Stomach (tissue), 4 donors: ENCODE measurements at regions not wholly inside any gene's neighbourhood (a gene's known extent, or its start where the extent isn't known, plus 50 kb on each side); places are given as distances from the start of the nearest gene placed in this dataset.

Experiments
- EP300 ChIP-seq: sonication (generic); formaldehyde crosslinking; IDR thresholded peaks from one replicate; pipeline ENCODE4 v1.6.1; 2017; ENCODE audit warnings: antibody characterized with exemption
- POLR2A ChIP-seq, 4 donors: fragments of 450-650 bp; IDR thresholded peaks; one replicate each; pipeline ENCODE4 v1.6.1; 2016; ENCODE audit warnings: antibody characterized with exemption in 4 of 4, control low read depth in 2 of 4, mild to moderate bottlenecking in 1 of 4, moderate library complexity in 1 of 4
- POLR2AphosphoS5 ChIP-seq, 3 donors: sonication (generic); formaldehyde crosslinking; IDR thresholded peaks; one replicate each; pipeline ENCODE4 v1.6.1; 2016; ENCODE audit warnings: antibody characterized with exemption in 3 of 3
- TF ChIP-seq, protein P1 (sequence below), 7 experiments: fragments of 450-650 bp in 4 of 7; fragments of 200-600 bp in 3 of 7; sonication (generic) in 3 of 7; IDR thresholded peaks; one replicate each; pipeline ENCODE4 v1.5.1; 2016 to 2019; ENCODE audit warnings: antibody characterized with exemption in 7 of 7, control low read depth in 2 of 7, mild to moderate bottlenecking in 1 of 7

DNA sequence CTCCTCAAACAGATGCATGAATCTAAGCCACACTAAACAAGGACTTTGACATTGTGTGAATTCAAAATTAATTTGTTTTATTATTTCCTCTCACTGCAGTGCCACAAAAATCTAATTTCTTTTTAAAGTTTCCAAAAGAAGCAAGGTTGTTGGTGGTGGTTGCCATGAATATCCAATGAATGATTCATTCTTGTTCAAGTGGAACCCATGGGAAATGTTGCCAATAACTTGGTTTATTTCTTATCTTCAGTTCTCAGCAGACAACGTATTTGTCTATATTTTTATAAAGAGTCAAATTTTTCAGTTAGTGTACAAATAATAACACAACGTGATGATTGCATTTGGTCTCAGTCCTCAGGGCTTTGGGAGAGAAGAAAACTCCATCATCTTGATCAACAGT is 309.4 kb upstream of the NOCT start:
- TF ChIP-seq EP300 (no peak), POLR2AphosphoS5 (IDR thresholded peaks at IDR 0.05) (no peak), POLR2A (IDR thresholded peaks at IDR 0.05) (no peak)
- TF ChIP-seq, protein P1, sequence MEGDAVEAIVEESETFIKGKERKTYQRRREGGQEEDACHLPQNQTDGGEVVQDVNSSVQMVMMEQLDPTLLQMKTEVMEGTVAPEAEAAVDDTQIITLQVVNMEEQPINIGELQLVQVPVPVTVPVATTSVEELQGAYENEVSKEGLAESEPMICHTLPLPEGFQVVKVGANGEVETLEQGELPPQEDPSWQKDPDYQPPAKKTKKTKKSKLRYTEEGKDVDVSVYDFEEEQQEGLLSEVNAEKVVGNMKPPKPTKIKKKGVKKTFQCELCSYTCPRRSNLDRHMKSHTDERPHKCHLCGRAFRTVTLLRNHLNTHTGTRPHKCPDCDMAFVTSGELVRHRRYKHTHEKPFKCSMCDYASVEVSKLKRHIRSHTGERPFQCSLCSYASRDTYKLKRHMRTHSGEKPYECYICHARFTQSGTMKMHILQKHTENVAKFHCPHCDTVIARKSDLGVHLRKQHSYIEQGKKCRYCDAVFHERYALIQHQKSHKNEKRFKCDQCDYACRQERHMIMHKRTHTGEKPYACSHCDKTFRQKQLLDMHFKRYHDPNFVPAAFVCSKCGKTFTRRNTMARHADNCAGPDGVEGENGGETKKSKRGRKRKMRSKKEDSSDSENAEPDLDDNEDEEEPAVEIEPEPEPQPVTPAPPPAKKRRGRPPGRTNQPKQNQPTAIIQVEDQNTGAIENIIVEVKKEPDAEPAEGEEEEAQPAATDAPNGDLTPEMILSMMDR (IDR thresholded peaks at IDR 0.05), result no peak
